ENCODE measurements at regions not wholly inside any gene's neighbourhood (a gene's known extent, or its start where the extent isn't known, plus 50 kb on each side); places are given as distances from the start of the nearest gene placed in this dataset.
A peak's percentile ranks its signal among the peaks of the same experiment; 100 is the strongest.

GRCh38 chr12:34402228-34402898 is 380.1 kb downstream of the ALG10 start:
- H3K36me3 ChIP-seq (ENCODE audit: control insufficient read depth in 5 of 5, insufficient read depth in 5 of 5, low read length in 5 of 5), result no peaks in the 10 kb centered on the region
- H3K4me3 ChIP-seq (ENCODE audit: low read depth in 1 of 5, low read length in 5 of 5), result peak overlapping the region in 2 of 5 donors; percentile 23 to 37
- no peak overlapping the region for H3K27ac ChIP-seq (ENCODE audit: low read depth, low read length)
- no peak overlapping the region for H3K9ac ChIP-seq (ENCODE audit: low read length in 5 of 5)
- H3K9me3 ChIP-seq (ENCODE audit: control insufficient read depth in 5 of 5, low read length in 5 of 5), result peaks cover 3 to 99% (median 98%) of the 10 kb centered on the region in 5 donors
- H3K4me1 ChIP-seq (ENCODE audit: control insufficient read depth in 5 of 5, insufficient read depth in 5 of 5, low read length in 5 of 5), result no peaks in the 10 kb centered on the region
- peaks cover 0 to 5% (median 0%) of the 10 kb centered on the region in 5 donors for H3K27me3 ChIP-seq (ENCODE audit: control insufficient read depth in 5 of 5, insufficient read depth in 4 of 5, low read length in 5 of 5)

- peaks cover 0 to under 1% (median 0%) of the 10 kb centered on the region in 5 donors for H3K27me3 ChIP-seq (ENCODE audit: control insufficient read depth in 5 of 5, insufficient read depth in 4 of 5, low read length in 5 of 5)
- H3K36me3 ChIP-seq (ENCODE audit: control insufficient read depth in 5 of 5, insufficient read depth in 5 of 5, low read length in 5 of 5), result no peaks in the 10 kb centered on the region
- no peak overlapping the region for H3K9ac ChIP-seq (ENCODE audit: low read length in 5 of 5)
- H3K27ac ChIP-seq (ENCODE audit: low read depth, low read length), result no peak overlapping the region
- peaks cover 5 to 94% (median 90%) of the 10 kb centered on the region in 5 donors for H3K9me3 ChIP-seq (ENCODE audit: control insufficient read depth in 5 of 5, low read length in 5 of 5)
- H3K4me3 ChIP-seq (ENCODE audit: low read depth in 1 of 5, low read length in 5 of 5), result peak overlapping the region in 2 of 5 donors; percentile 23 to 37
- no peaks in the 10 kb centered on the region for H3K4me1 ChIP-seq (ENCODE audit: control insufficient read depth in 5 of 5, insufficient read depth in 5 of 5, low read length in 5 of 5)
Measured at GRCh38 chr12:34402899-34403705, 380.8 kb downstream of the ALG10 start.

DNA sequence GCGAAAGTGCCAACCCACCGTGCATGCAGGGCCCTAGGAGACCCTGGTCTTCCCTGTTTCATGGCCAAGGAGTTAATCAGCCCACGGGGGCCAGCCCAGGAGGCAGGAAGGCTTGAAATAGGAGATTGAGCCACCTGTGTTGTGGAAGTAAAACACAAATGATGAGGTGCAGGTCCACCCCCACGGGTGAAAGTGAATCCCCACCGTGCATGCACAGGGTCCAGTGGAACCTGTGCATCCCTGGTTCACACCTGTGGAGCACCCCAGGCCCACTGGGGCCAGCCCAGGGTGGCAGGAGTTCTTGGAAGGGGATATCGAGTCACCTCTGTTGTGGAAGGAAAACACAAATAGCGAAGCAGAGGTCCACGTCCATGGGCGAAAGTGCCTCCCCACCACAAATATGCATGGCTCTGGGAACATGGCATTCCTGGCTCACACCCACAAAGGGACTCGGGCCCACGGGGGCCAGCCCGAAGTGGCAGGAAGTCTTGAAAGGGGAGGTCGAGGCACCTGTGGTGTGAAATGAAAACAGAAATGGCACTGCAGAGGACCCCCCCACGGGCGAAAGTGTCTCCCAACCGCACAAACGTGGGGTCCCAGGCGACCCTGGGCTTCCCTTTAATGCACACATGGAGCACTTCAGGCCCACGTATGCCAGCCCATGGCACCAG is 381.5 kb downstream of the ALG10 start:
- Histone ChIP-seq H3K4me1 (ENCODE audit: control insufficient read depth in 5 of 5, insufficient read depth in 5 of 5, low read length in 5 of 5) (no peaks in the 10 kb centered on the region), H3K27me3 (ENCODE audit: control insufficient read depth in 5 of 5, insufficient read depth in 4 of 5, low read length in 5 of 5) (no peaks in the 10 kb centered on the region), H3K4me3 (ENCODE audit: low read depth in 1 of 5, low read length in 5 of 5) (peak overlapping the region in 2 of 5 donors; percentile 10 to 37), H3K27ac (ENCODE audit: low read depth, low read length) (no peak overlapping the region), H3K36me3 (ENCODE audit: control insufficient read depth in 5 of 5, insufficient read depth in 5 of 5, low read length in 5 of 5) (no peaks in the 10 kb centered on the region), H3K9ac (ENCODE audit: low read length in 5 of 5) (no peak overlapping the region), H3K9me3 (ENCODE audit: control insufficient read depth in 5 of 5, low read length in 5 of 5) (peaks cover 5 to 91% (median 84%) of the 10 kb centered on the region in 5 donors)

DNA sequence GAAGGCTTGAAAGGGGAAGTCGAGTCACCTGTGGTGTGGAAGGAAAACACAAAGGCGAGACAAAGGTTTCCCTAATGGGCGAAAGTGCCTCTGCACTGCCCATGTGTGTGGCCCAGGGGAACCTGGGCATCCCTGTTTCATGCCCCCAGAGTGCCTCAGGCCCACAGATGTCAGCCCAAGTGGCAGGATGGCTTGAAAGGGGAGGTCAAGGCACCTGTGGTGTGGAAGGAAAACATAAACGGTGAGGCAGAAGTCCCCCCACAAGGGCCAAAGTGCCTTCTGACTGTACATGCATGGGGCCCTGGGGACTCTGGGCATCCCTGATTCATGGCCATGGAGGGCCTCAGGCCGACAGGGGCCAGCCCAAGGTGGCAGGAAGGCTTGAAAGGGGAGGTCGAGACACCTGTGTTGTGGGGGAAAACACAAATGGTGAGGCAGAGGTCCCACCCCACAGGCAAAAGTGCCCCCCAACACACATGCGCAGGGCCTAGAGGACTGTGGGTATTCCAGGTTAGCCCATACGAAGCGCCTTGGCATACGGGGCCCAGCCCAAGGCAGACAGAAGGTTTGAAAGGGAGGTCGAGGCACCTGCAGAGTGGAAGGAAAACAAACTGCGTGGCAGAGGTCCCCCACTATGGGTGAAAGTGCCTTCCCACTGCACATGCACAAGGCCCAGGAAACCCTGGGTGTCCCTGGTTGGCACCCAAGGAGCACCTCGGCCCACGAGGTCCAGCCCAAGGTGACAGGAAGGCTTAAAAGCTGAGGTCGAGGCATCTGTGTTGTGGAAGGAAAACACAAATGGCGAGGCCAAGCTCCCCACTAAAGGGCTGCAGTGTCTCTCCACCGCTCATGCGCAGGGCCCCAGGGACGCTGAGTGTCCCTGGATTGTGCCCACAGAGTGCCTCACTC is 382.3 kb downstream of the ALG10 start:
- no peaks in the 10 kb centered on the region for H3K27me3 ChIP-seq (ENCODE audit: control insufficient read depth in 5 of 5, insufficient read depth in 4 of 5, low read length in 5 of 5)
- H3K9me3 ChIP-seq (ENCODE audit: control insufficient read depth in 5 of 5, low read length in 5 of 5), result peaks cover 5 to 88% (median 83%) of the 10 kb centered on the region in 5 donors
- H3K9ac ChIP-seq (ENCODE audit: low read length in 5 of 5), result no peak overlapping the region
- H3K4me1 ChIP-seq (ENCODE audit: control insufficient read depth in 5 of 5, insufficient read depth in 5 of 5, low read length in 5 of 5), result no peaks in the 10 kb centered on the region
- no peaks in the 10 kb centered on the region for H3K36me3 ChIP-seq (ENCODE audit: control insufficient read depth in 5 of 5, insufficient read depth in 5 of 5, low read length in 5 of 5)
- H3K4me3 ChIP-seq (ENCODE audit: low read depth in 1 of 5, low read length in 5 of 5), result peak overlapping the region in 3 of 5 donors; percentile 10 to 37 (median 25)
- no peak overlapping the region for H3K27ac ChIP-seq (ENCODE audit: low read depth, low read length)

DNA sequence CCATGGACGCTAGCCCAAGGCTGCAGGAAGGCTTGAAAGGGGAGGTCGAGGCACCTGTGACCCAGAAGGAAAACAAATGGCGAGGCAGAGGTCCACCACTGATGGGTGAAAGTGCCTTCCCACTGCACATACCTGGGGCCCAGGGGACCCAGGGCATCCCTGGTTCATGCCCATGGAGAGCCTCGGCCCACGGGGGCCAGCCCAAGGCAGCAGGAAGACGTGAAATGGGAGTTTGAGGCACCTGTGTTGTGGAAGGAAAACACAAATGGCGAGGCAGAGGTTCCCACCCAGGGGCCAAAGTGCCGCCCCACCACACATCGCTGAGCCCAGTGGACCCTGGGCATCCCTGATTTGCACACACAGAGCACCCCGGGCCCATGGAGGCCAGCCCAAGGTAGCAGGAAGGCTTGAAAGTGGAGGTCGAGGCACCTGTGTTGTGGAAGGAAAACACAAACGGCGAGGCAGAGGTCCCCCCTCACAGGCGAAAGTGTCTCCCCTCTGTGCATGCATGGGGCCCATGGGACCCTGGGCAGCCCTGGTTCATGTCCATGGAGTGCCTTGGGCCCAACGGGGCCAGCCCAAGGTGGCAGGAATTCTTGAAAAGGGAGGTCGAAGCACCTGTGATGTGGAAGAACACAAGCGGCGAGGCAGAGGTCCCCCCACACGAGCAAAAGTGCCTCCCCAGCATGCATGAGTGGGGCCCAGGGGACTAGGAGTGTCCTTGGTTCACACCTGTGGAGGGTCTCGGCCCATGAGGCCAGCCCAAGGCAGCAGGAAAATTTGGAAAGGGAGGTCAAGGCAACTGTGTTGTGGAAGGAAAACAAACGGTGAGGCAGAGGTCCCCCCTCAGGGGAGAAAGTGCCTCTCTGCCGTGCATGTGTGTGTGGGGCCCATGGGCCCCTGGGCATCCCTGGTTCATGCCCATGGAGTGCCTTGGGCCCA is 383.3 kb downstream of the ALG10 start:
- H3K4me1 ChIP-seq (ENCODE audit: control insufficient read depth in 5 of 5, insufficient read depth in 5 of 5, low read length in 5 of 5), result no peaks in the 10 kb centered on the region
- H3K9ac ChIP-seq (ENCODE audit: low read length in 5 of 5), result no peak overlapping the region
- no peak overlapping the region for H3K27ac ChIP-seq (ENCODE audit: low read depth, low read length)
- H3K4me3 ChIP-seq (ENCODE audit: low read depth in 1 of 5, low read length in 5 of 5), result peak overlapping the region in 2 of 5 donors; percentile 10 to 37
- H3K36me3 ChIP-seq (ENCODE audit: control insufficient read depth in 5 of 5, insufficient read depth in 5 of 5, low read length in 5 of 5), result no peaks in the 10 kb centered on the region
- no peaks in the 10 kb centered on the region for H3K27me3 ChIP-seq (ENCODE audit: control insufficient read depth in 5 of 5, insufficient read depth in 4 of 5, low read length in 5 of 5)
- H3K9me3 ChIP-seq (ENCODE audit: control insufficient read depth in 5 of 5, low read length in 5 of 5), result peaks cover 6 to 88% (median 77%) of the 10 kb centered on the region in 5 donors

- no peaks in the 10 kb centered on the region for H3K36me3 ChIP-seq (ENCODE audit: control insufficient read depth in 5 of 5, insufficient read depth in 5 of 5, low read length in 5 of 5)
- H3K4me1 ChIP-seq (ENCODE audit: control insufficient read depth in 5 of 5, insufficient read depth in 5 of 5, low read length in 5 of 5), result no peaks in the 10 kb centered on the region
- no peaks in the 10 kb centered on the region for H3K27me3 ChIP-seq (ENCODE audit: control insufficient read depth in 5 of 5, insufficient read depth in 4 of 5, low read length in 5 of 5)
- peak overlapping the region in 3 of 5 donors; percentile 32 to 44 (median 35) for H3K4me3 ChIP-seq (ENCODE audit: low read depth in 1 of 5, low read length in 5 of 5)
- no peak overlapping the region for H3K9ac ChIP-seq (ENCODE audit: low read length in 5 of 5)
- H3K9me3 ChIP-seq (ENCODE audit: control insufficient read depth in 5 of 5, low read length in 5 of 5), result peaks cover 14 to 82% (median 71%) of the 10 kb centered on the region in 5 donors
- H3K27ac ChIP-seq (ENCODE audit: low read depth, low read length), result no peak overlapping the region
Measured at GRCh38 chr12:34406228-34406995, 384.1 kb downstream of the ALG10 start.

DNA sequence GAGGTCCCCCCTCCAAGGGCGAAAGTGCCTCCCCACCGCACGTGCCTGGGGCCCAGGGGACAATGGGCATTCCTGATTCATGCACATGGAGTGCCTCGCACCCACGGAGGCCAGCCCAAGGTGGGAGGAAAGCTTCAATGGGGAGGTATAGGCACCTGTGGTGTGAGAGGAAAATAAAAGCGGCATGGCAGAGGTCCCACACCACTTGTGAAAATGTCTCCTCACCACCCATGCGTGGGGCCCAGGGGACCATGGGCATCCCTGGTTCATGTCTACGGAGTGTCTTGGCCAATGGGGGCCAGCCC is 384.7 kb downstream of the ALG10 start:
- Histone ChIP-seq H3K4me3 (ENCODE audit: low read depth in 1 of 5, low read length in 5 of 5) (peak overlapping the region in 3 of 5 donors; percentile 26 to 44 (median 35)), H3K4me1 (ENCODE audit: control insufficient read depth in 5 of 5, insufficient read depth in 5 of 5, low read length in 5 of 5) (no peaks in the 10 kb centered on the region), H3K36me3 (ENCODE audit: control insufficient read depth in 5 of 5, insufficient read depth in 5 of 5, low read length in 5 of 5) (no peaks in the 10 kb centered on the region), H3K9ac (ENCODE audit: low read length in 5 of 5) (no peak overlapping the region), H3K27me3 (ENCODE audit: control insufficient read depth in 5 of 5, insufficient read depth in 4 of 5, low read length in 5 of 5) (no peaks in the 10 kb centered on the region), H3K27ac (ENCODE audit: low read depth, low read length) (no peak overlapping the region), H3K9me3 (ENCODE audit: control insufficient read depth in 5 of 5, low read length in 5 of 5) (peaks cover 15 to 82% (median 71%) of the 10 kb centered on the region in 5 donors)

- H3K4me3 ChIP-seq (ENCODE audit: low read depth in 1 of 5, low read length in 5 of 5), result no peak overlapping the region
- H3K9me3 ChIP-seq (ENCODE audit: control insufficient read depth in 5 of 5, low read length in 5 of 5), result peaks cover 17 to 79% (median 65%) of the 10 kb centered on the region in 5 donors
- H3K9ac ChIP-seq (ENCODE audit: low read length in 5 of 5), result no peak overlapping the region
- no peaks in the 10 kb centered on the region for H3K36me3 ChIP-seq (ENCODE audit: control insufficient read depth in 5 of 5, insufficient read depth in 5 of 5, low read length in 5 of 5)
- H3K27ac ChIP-seq (ENCODE audit: low read depth, low read length), result no peak overlapping the region
- no peaks in the 10 kb centered on the region for H3K4me1 ChIP-seq (ENCODE audit: control insufficient read depth in 5 of 5, insufficient read depth in 5 of 5, low read length in 5 of 5)
- H3K27me3 ChIP-seq (ENCODE audit: control insufficient read depth in 5 of 5, insufficient read depth in 4 of 5, low read length in 5 of 5), result no peaks in the 10 kb centered on the region
Measured at GRCh38 chr12:34407813-34408212, 385.5 kb downstream of the ALG10 start.
